Panc1 (cell line): ENCODE measurements at regions not wholly inside any gene's neighbourhood (a gene's known extent, or its start where the extent isn't known, plus 50 kb on each side); places are given as distances from the start of the nearest gene placed in this dataset.

Source experiments
- CTCF ChIP-seq: fragments of 450-650 bp; IDR thresholded peaks from 2 replicates; pipeline ENCODE4 v1.5.1; 2017; ENCODE audit warnings: mild to moderate bottlenecking
- POLR2AphosphoS5 ChIP-seq: IDR thresholded peaks from 2 replicates; pipeline ENCODE4 v1.6.1; 2012; ENCODE audit warnings: mild to moderate bottlenecking, low read depth, low read length, moderate library complexity
- REST ChIP-seq, 2 experiments: IDR thresholded peaks; 2 replicates each; pipeline ENCODE4 v1.6.1; 2011 to 2012; ENCODE audit warnings: low read depth in 2 of 2, control low read depth in 1 of 2, low read length in 1 of 2, mild to moderate bottlenecking in 1 of 2, moderate library complexity in 1 of 2; ENCODE audit not compliant: insufficient read depth in 1 of 2
- SIN3A ChIP-seq: IDR thresholded peaks from 2 replicates; pipeline ENCODE4 v1.6.1; 2012; ENCODE audit warnings: low read depth, mild to moderate bottlenecking, low read length, moderate library complexity, borderline replicate concordance; ENCODE audit not compliant: insufficient read depth
- TCF7L2 ChIP-seq: IDR thresholded peaks from 2 replicates; pipeline ENCODE4 v1.6.1; 2011; ENCODE audit warnings: mild to moderate bottlenecking, low read depth, low read length, inconsistent platforms

GRCh38 chr9:110064803-110065202, 143.2 kb downstream of the C9orf152 start:
- TF ChIP-seq TCF7L2 (no peak), POLR2AphosphoS5 (no peak), CTCF (no peak), SIN3A (no peak), REST (IDR thresholded peaks at IDR 0.05; ENCODE audit: insufficient read depth in 1 of 2, low read depth in 2 of 2, low read length in 1 of 2) (no peak)
